HepG2 (cell line): ENCODE measurements at regions not wholly inside any gene's neighbourhood (a gene's known extent, or its start where the extent isn't known, plus 50 kb on each side); places are given as distances from the start of the nearest gene placed in this dataset.

Experiments
- ATAC-seq: fragments of 200-7000 bp; cut with Tn5 transposase; 3 replicates; pipeline ENCODE4 v1.9.1; 2020; ENCODE audit warnings: mild to moderate bottlenecking, moderate library complexity
- BruUV-seq: library from RNA; stranded (reverse); fragments of 400-500 nt; replicated peaks from 2 replicates; lab custom pipeline; 2021; lab: Mats Ljungman, UMichigan
- CTCF ChIA-PET: fragments of 300-600 bp; formaldehyde crosslinking; extraction: SDS; loops from one replicate; lab custom pipeline; 2021; ENCODE audit warnings: low total read pairs, inconsistent platforms, low intra/inter-chr PET ratio; lab: Yijun Ruan, JAX
- POLR2A ChIA-PET: fragments of 350-600 bp; sonication (Branson Sonifier 250); formaldehyde crosslinking; loops from one replicate; lab custom pipeline; 2020; ENCODE audit warnings: antibody characterized with exemption, inconsistent platforms; lab: Yijun Ruan, JAX
- DNase-seq: peaks from one replicate; pipeline ENCODE4 v3.0.0-alpha.2; 2015; ENCODE audit warnings: low spot score
- FAIRE-seq: peaks from 3 replicates; lab custom pipeline; 2011; peaks lifted over from hg19 to GRCh38; lab: Jason Lieb, UNC
- H2AFZ ChIP-seq: one replicate; pipeline ENCODE4 v1.6.1; 2011; ENCODE audit warnings: low read length, inconsistent platforms
- H3K27ac ChIP-seq: fragments of 300-600 bp; 3 replicates; pipeline ENCODE4 v1.8.0; 2011; ENCODE audit warnings: mixed run types, mild to moderate bottlenecking, mixed read lengths, low read length, inconsistent platforms; ENCODE audit not compliant: insufficient read depth; ENCODE audit errors: extremely low read length
- H3K27me3 ChIP-seq, 2 experiments: fragments of 200-600 bp in 1 of 2; 2 replicates in 1 of 2; 3 replicates in 1 of 2; pipeline versions ENCODE4 v1.6.0 to v1.8.0; 2011; ENCODE audit warnings: low read length in 2 of 2, mild to moderate bottlenecking in 2 of 2, moderate library complexity in 2 of 2, inconsistent platforms in 1 of 2; ENCODE audit not compliant: insufficient read depth in 2 of 2, control insufficient read depth in 1 of 2
- H3K36me3 ChIP-seq, 2 experiments: fragments of 200-600 bp in 1 of 2; replicated peaks in 1 of 2; 2 replicates in 1 of 2; 3 replicates in 1 of 2; pipeline versions ENCODE4 v1.5.1 to v1.8.0; 2011; ENCODE audit warnings: low read length in 2 of 2, inconsistent platforms in 1 of 2; ENCODE audit not compliant: insufficient read depth in 2 of 2, control insufficient read depth in 1 of 2
- H3K4me1 ChIP-seq: 2 replicates; pipeline ENCODE4 v1.5.1; 2012; ENCODE audit warnings: low read length, inconsistent platforms; ENCODE audit not compliant: insufficient read depth
- H3K4me2 ChIP-seq: 2 replicates; pipeline ENCODE4 v1.6.0; 2011; ENCODE audit warnings: low read depth, low read length, inconsistent platforms
- H3K4me3 ChIP-seq, 3 experiments: fragments of 200-600 bp in 1 of 3; sonication (generic), shearing (Covaris generic) in 1 of 3; replicated peaks in 1 of 3; 2 replicates each; pipeline ENCODE4 v1.5.1; 2011 to 2016; ENCODE audit warnings: low read length in 3 of 3, inconsistent platforms in 2 of 3, low read depth in 2 of 3, mild to moderate bottlenecking in 2 of 3, control low read depth in 1 of 3, mixed read lengths in 1 of 3; ENCODE audit not compliant: insufficient read depth in 1 of 3
- H3K79me2 ChIP-seq: one replicate; pipeline ENCODE4 v1.6.1; 2011; ENCODE audit warnings: low read length, inconsistent platforms; ENCODE audit not compliant: insufficient read depth
- H3K9ac ChIP-seq: 2 replicates; pipeline ENCODE4 v1.6.0; 2011; ENCODE audit warnings: mild to moderate bottlenecking, low read depth, low read length, inconsistent platforms; ENCODE audit not compliant: insufficient read depth
- H3K9me3 ChIP-seq: 2 replicates; pipeline ENCODE4 v1.5.1; 2012; ENCODE audit warnings: mild to moderate bottlenecking, low read length
- H4K20me1 ChIP-seq: 2 replicates; pipeline ENCODE4 v1.6.0; 2011; ENCODE audit warnings: inconsistent platforms, mild to moderate bottlenecking, low read length, moderate library complexity; ENCODE audit not compliant: insufficient read depth
- KDM3A ChIP-seq: IDR thresholded peaks from 2 replicates; pipeline ENCODE4 v1.6.1; 2018; ENCODE audit warnings: low read depth, missing compliant biosample characterization
- MBNL3 ChIP-seq: fragments of 250-450 bp; sonication (Bioruptor Pico); conservative IDR thresholded peaks from 2 replicates; pipeline ENCODE4 v1.8.0; 2022; ENCODE audit warnings: mild to moderate bottlenecking, inconsistent platforms
- RFX5 ChIP-seq: IDR thresholded peaks from 2 replicates; pipeline ENCODE4 v1.6.1; 2011; ENCODE audit warnings: low read depth, low read length, improper control_type of control experiment
- SMARCE1 ChIP-seq: fragments of 450-650 bp; IDR thresholded peaks from 2 replicates; pipeline ENCODE4 v1.6.1; 2017; ENCODE audit warnings: borderline replicate concordance
- ZNF232 ChIP-seq: sonication (generic); formaldehyde crosslinking; IDR thresholded peaks from 2 replicates; pipeline ENCODE4 v1.4.0; 2020; ENCODE audit warnings: missing genetic modification reagents, borderline replicate concordance
- ZNF337 ChIP-seq: sonication (generic); formaldehyde crosslinking; IDR thresholded peaks from 2 replicates; pipeline ENCODE4 v1.5.1; 2020; ENCODE audit warnings: missing genetic modification reagents, low read depth, mild to moderate bottlenecking, borderline replicate concordance
- ZNF441 ChIP-seq: sonication (generic); formaldehyde crosslinking; IDR thresholded peaks from 2 replicates; pipeline ENCODE4 v1.7.0; 2021; ENCODE audit warnings: missing genetic modification reagents, borderline replicate concordance
- ZNF768 ChIP-seq: sonication (generic); formaldehyde crosslinking; IDR thresholded peaks from 2 replicates; pipeline ENCODE4 v1.4.0; 2020; ENCODE audit warnings: missing genetic modification reagents
- ZNF772 ChIP-seq: sonication (generic); formaldehyde crosslinking; IDR thresholded peaks from 2 replicates; pipeline ENCODE4 v1.5.0; 2020; ENCODE audit warnings: mild to moderate bottlenecking, missing genetic modification reagents
- WGBS: methylation state at CpG from one replicate; pipeline ENCODE4 v1.1.6; 2017; ENCODE audit warnings: low lambda C conversion rate; 5-methylcytosine and 5-hydroxymethylcytosine counted together
- in situ Hi-C: cut with HindIII; loops from 2 replicates; pipeline ENCODE4 v1.10.0; 2017; ENCODE audit warnings: low pct_unique_long_range_greater_than_20kb; ENCODE audit not compliant: extremely low pct_ligation_motif_present
- intact Hi-C: fragments of 100-400 bp; cut with micrococcal nuclease; formaldehyde crosslinking; loops from one replicate; pipeline ENCODE4 v1.10.0; 2022; ENCODE audit not compliant: unreplicated experiment
- TF ChIP-seq, protein P1 (sequence below): sonication (generic); formaldehyde crosslinking; IDR thresholded peaks from 2 replicates; pipeline ENCODE4 v1.4.0; 2020; ENCODE audit warnings: missing genetic modification reagents
- TF ChIP-seq, protein P2 (sequence below): IDR thresholded peaks from 2 replicates; pipeline ENCODE4 v1.6.1; 2016; ENCODE audit warnings: missing compliant biosample characterization, missing genetic modification reagents, borderline replicate concordance
- TF ChIP-seq, protein P3 (sequence below): sonication (generic); formaldehyde crosslinking; conservative IDR thresholded peaks from 2 replicates; pipeline ENCODE4 v1.4.0; 2020; ENCODE audit warnings: missing genetic modification reagents
- TF ChIP-seq, protein P4 (sequence below): sonication (generic); formaldehyde crosslinking; IDR thresholded peaks from 2 replicates; pipeline ENCODE4 v1.4.0; 2020; ENCODE audit warnings: missing genetic modification reagents, borderline replicate concordance

DNA sequence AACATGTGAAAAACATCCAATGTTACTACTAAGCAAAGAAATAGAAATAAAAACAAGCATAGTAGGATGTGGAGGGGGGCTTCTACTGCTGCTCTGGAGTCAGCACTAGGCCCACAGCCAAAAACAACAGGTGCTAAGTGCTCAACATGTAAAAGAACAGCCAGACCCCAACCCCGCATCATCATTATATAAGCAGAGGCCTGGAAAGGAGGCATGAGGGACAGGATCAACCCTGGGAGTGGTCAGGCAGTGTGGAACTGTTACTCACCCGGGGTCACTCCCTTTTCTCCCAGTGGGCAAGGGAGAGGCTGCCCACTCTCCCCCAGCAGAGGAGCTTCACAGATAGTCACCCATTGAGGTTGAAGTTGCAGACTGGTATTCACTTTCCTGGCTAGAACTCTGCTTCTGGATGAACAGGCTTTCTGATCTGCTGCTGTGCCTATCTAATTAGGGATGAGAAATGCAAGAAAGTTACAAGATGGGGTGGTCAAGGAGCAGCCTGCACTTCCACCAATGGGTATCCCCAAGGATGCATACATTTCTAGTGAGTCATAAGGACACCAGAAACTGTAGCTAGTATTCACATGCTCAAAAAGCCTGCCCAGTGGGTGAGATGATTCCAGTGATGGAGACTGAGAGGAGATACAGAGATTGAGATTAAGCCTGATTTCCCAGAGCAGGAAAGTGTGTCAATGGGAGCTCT lies 480.1 kb upstream of the TCF4 start (continued):
- TF ChIP-seq KDM3A (no peak), ZNF337 (CRISPR knock-in tag) (no peak)

DNA sequence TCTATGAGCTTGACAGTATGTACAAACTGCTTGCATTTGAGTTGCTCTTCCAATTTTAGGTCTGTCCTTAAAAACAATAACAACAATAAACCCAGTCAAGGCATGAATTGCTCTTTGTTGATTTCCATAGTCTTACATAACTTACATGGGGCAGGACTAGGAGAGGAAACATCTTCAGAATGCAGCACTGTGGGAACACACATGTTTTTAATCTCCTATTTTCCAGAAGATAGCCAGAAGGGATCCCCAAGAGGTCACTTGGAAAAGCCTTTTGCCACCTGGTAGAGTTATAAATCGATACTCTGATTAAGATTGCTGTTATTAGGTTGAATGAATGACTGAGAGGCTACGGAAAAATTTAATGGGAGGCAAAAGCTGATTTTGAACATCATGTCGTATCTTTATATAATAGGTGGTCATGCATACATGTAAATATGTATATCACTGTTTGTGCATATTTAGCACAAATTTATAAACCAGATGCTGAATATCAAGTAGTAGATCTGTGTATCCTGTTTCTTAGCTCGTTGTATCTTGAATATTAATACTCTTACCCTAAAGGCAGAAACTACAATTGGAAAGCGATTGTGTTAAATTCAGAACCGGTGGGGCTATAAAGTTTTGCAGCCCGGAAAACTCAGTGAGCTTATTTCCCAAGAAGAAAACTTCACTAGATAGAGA lies 479.4 kb upstream of the TCF4 start:
- H3K27ac ChIP-seq = no peak overlapping the region
- POLR2A ChIA-PET = no interaction called here
- TF ChIP-seq ZNF768 (CRISPR knock-in tag) (no peak), SMARCE1 (no peak), ZNF441 (CRISPR knock-in tag) (no peak), ZNF772 (no peak), ZNF232 (CRISPR knock-in tag) (no peak), RFX5 (no peak), MBNL3 (no peak)
- TF ChIP-seq, protein P1, sequence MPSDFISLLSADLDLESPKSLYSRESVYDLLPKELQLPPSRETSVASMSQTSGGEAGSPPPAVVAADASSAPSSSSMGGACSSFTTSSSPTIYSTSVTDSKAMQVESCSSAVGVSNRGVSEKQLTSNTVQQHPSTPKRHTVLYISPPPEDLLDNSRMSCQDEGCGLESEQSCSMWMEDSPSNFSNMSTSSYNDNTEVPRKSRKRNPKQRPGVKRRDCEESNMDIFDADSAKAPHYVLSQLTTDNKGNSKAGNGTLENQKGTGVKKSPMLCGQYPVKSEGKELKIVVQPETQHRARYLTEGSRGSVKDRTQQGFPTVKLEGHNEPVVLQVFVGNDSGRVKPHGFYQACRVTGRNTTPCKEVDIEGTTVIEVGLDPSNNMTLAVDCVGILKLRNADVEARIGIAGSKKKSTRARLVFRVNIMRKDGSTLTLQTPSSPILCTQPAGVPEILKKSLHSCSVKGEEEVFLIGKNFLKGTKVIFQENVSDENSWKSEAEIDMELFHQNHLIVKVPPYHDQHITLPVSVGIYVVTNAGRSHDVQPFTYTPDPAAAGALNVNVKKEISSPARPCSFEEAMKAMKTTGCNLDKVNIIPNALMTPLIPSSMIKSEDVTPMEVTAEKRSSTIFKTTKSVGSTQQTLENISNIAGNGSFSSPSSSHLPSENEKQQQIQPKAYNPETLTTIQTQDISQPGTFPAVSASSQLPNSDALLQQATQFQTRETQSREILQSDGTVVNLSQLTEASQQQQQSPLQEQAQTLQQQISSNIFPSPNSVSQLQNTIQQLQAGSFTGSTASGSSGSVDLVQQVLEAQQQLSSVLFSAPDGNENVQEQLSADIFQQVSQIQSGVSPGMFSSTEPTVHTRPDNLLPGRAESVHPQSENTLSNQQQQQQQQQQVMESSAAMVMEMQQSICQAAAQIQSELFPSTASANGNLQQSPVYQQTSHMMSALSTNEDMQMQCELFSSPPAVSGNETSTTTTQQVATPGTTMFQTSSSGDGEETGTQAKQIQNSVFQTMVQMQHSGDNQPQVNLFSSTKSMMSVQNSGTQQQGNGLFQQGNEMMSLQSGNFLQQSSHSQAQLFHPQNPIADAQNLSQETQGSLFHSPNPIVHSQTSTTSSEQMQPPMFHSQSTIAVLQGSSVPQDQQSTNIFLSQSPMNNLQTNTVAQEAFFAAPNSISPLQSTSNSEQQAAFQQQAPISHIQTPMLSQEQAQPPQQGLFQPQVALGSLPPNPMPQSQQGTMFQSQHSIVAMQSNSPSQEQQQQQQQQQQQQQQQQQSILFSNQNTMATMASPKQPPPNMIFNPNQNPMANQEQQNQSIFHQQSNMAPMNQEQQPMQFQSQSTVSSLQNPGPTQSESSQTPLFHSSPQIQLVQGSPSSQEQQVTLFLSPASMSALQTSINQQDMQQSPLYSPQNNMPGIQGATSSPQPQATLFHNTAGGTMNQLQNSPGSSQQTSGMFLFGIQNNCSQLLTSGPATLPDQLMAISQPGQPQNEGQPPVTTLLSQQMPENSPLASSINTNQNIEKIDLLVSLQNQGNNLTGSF (CRISPR knock-in tag) = no peak
- TF ChIP-seq, protein P2, sequence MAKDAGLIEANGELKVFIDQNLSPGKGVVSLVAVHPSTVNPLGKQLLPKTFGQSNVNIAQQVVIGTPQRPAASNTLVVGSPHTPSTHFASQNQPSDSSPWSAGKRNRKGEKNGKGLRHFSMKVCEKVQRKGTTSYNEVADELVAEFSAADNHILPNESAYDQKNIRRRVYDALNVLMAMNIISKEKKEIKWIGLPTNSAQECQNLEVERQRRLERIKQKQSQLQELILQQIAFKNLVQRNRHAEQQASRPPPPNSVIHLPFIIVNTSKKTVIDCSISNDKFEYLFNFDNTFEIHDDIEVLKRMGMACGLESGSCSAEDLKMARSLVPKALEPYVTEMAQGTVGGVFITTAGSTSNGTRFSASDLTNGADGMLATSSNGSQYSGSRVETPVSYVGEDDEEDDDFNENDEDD (CRISPR knock-in tag) = no peak
- TF ChIP-seq, protein P3, sequence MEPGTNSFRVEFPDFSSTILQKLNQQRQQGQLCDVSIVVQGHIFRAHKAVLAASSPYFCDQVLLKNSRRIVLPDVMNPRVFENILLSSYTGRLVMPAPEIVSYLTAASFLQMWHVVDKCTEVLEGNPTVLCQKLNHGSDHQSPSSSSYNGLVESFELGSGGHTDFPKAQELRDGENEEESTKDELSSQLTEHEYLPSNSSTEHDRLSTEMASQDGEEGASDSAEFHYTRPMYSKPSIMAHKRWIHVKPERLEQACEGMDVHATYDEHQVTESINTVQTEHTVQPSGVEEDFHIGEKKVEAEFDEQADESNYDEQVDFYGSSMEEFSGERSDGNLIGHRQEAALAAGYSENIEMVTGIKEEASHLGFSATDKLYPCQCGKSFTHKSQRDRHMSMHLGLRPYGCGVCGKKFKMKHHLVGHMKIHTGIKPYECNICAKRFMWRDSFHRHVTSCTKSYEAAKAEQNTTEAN = no peak
- TF ChIP-seq, protein P4, sequence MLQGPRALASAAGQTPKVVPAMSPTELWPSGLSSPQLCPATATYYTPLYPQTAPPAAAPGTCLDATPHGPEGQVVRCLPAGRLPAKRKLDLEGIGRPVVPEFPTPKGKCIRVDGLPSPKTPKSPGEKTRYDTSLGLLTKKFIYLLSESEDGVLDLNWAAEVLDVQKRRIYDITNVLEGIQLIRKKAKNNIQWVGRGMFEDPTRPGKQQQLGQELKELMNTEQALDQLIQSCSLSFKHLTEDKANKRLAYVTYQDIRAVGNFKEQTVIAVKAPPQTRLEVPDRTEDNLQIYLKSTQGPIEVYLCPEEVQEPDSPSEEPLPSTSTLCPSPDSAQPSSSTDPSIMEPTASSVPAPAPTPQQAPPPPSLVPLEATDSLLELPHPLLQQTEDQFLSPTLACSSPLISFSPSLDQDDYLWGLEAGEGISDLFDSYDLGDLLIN = no peak
- no peak overlapping the region for H3K4me3 ChIP-seq
- ATAC-seq (no peak), DNase-seq (no peak), FAIRE-seq (no peak)
- no peaks in the 10 kb centered on the region; a peak in 1 of 5 replicates for H3K27me3 ChIP-seq
- peaks cover 91% of the 10 kb centered on the region for H3K9me3 ChIP-seq
- intact Hi-C loops = no loop called here
- no peaks in the 10 kb centered on the region for H3K4me1 ChIP-seq
- in situ Hi-C loops = no loop called here
- H4K20me1 ChIP-seq = no peaks in the 10 kb centered on the region
- H3K79me2 ChIP-seq = no peaks in the 10 kb centered on the region
- no peak overlapping the region for H3K4me2 ChIP-seq
- no peaks in the 10 kb centered on the region for H3K36me3 ChIP-seq
- H3K9ac ChIP-seq = no peak overlapping the region
- WGBS = 28% methylated on average over 7 of the region's 7 CpGs
- CTCF ChIA-PET = no interaction called here
- no TSS peak for BruUV-seq
- no peak overlapping the region for H2AFZ ChIP-seq
